ENCODE measurements at regions not wholly inside any gene's neighbourhood (a gene's known extent, or its start where the extent isn't known, plus 50 kb on each side); places are given as distances from the start of the nearest gene placed in this dataset.

DNA sequence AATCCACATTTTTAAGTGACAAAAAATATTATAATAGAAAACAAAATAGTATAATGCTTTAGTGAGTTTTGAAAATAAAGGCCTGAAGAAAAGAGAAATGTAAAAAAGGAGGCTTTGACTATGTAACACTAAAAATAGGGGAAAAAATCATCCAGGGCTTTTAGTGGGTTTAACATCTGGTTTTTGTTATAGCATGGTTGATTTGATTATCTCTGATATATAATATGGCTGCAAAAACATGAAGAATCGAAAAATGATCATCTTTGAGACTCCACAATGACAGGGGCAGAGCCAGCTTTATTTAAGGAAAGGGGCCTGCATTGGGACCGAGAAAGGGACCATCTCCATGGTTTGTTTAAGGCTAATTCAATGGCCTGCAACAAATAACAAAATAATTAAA, 393.8 kb downstream of the PLK2 start:
- TF ChIP-seq LEF1 (IDR thresholded peaks at IDR 0.05; ENCODE audit: borderline replicate concordance) (no peak), SUZ12 (IDR thresholded peaks at IDR 0.05) (no peak), FOXA1 (IDR thresholded peaks at IDR 0.05) (no peak), ELF4 (IDR thresholded peaks at IDR 0.05) (no peak), ARNT (IDR thresholded peaks at IDR 0.05) (no peak), SP1 (IDR thresholded peaks at IDR 0.05) (no peak), NFRKB (IDR thresholded peaks at IDR 0.05) (no peak), BHLHE40 (IDR thresholded peaks at IDR 0.05; ENCODE audit: borderline replicate concordance) (no peak), TARDBP (IDR thresholded peaks at IDR 0.05) (no peak), HDGF (IDR thresholded peaks at IDR 0.05; ENCODE audit: borderline replicate concordance) (no peak), FOXM1 (IDR thresholded peaks at IDR 0.05; ENCODE audit: borderline replicate concordance) (no peak)
